ENCODE measurements at regions not wholly inside any gene's neighbourhood (a gene's known extent, or its start where the extent isn't known, plus 50 kb on each side); places are given as distances from the start of the nearest gene placed in this dataset.
"Not testable (repeated sequence)": the region's sequence is repeated elsewhere in the genome, so short reads cannot be mapped to it uniquely, and the experiment has no call there.

- not testable (repeated sequence) for TF ChIP-seq POLR2A, EP300, POLR2AphosphoS5 (IDR thresholded peaks at IDR 0.05)
- TF ChIP-seq, protein P1, sequence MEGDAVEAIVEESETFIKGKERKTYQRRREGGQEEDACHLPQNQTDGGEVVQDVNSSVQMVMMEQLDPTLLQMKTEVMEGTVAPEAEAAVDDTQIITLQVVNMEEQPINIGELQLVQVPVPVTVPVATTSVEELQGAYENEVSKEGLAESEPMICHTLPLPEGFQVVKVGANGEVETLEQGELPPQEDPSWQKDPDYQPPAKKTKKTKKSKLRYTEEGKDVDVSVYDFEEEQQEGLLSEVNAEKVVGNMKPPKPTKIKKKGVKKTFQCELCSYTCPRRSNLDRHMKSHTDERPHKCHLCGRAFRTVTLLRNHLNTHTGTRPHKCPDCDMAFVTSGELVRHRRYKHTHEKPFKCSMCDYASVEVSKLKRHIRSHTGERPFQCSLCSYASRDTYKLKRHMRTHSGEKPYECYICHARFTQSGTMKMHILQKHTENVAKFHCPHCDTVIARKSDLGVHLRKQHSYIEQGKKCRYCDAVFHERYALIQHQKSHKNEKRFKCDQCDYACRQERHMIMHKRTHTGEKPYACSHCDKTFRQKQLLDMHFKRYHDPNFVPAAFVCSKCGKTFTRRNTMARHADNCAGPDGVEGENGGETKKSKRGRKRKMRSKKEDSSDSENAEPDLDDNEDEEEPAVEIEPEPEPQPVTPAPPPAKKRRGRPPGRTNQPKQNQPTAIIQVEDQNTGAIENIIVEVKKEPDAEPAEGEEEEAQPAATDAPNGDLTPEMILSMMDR (IDR thresholded peaks at IDR 0.05) = not testable (repeated sequence)
Observed at GRCh38 chr5:106999506-106999905, 671.2 kb downstream of the EFNA5 start.

Measured in sigmoid colon (tissue), 4 donors.